GM18517 (cell line): ENCODE measurements at regions not wholly inside any gene's neighbourhood (a gene's known extent, or its start where the extent isn't known, plus 50 kb on each side); places are given as distances from the start of the nearest gene placed in this dataset.

Experiments
- ATAC-seq: cut with Tn5 transposase; IDR thresholded peaks from one replicate; pipeline ENCODE4 v1.9.1; 2021; ENCODE audit warnings: mild to moderate bottlenecking, moderate library complexity; ENCODE audit not compliant: unreplicated experiment

DNA sequence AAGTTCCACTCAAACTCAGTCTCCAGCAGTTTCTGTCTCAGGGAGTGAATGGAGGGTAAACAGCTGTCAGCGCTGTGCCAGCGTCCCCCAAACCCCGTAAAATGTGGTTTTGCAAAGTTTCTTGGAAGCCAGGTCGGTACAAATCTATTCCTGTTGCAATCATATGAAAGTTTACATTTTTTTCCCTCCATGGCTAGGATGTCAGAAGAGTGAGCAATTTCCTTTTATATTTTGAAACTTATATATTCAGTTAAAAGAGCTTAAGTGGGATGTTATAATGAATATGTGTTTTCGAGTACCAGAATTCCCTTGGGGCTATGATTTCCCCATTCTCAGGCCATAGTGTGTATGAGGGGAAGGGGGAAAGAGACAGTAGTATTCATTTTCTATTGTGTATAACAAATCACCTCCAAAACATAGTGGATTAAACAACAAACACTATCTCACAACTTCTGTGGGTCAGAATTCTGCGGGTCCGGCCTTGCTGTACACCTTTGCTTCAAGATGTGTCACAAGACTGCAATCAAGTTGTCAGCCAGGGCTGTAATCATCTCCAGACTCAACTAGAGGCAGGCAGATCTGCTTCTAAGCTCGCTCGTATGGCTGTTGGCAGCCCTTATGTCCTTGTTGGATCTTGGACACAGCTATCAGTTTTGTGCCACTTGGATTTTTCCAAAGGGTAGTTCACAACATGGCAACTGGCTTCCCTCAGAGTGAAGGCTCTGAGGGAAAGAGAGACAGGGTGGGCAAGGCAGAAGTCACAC, 107.4 kb downstream of the SNX18 start:
- no peak for ATAC-seq

DNA sequence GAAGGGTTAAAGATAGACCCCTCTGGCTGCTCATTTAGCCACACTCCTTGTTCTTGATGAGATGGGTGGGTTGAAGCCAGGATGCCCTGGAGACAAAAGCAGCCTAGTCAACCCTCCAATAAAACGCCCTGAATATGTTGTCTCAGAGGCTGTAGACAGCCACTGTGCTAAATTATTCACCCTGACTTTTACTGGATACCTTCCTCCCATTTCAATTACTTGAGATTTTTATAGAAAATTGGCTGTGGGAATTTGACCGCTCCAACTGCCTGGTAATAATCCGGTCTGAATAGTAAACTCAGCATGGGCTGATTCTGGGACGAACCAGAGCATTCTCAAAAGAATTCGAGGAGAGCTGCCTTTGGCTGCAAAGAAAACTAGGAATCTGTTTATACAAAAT, 104.2 kb downstream of the SNX18 start:
- no peak for ATAC-seq

DNA sequence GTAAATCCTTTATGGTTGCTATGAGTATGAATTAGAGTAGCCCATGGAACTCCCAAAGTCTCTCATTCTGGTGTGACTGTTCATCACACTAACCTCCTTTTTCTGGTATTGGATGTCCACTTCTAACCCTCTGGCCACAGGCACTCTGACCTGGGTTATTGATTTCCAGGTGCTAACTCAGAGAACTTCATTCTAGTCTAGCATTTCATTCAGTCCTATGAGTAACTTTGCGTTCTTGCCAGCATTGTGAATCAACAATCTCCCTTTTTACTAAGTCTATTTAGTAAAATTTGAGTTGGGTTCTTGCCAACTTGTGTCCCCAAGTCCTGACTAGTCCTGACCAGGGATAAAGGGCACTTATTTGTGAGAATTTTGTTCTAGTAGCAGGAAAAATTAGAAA, 103.5 kb downstream of the SNX18 start:
- no peak for ATAC-seq

DNA sequence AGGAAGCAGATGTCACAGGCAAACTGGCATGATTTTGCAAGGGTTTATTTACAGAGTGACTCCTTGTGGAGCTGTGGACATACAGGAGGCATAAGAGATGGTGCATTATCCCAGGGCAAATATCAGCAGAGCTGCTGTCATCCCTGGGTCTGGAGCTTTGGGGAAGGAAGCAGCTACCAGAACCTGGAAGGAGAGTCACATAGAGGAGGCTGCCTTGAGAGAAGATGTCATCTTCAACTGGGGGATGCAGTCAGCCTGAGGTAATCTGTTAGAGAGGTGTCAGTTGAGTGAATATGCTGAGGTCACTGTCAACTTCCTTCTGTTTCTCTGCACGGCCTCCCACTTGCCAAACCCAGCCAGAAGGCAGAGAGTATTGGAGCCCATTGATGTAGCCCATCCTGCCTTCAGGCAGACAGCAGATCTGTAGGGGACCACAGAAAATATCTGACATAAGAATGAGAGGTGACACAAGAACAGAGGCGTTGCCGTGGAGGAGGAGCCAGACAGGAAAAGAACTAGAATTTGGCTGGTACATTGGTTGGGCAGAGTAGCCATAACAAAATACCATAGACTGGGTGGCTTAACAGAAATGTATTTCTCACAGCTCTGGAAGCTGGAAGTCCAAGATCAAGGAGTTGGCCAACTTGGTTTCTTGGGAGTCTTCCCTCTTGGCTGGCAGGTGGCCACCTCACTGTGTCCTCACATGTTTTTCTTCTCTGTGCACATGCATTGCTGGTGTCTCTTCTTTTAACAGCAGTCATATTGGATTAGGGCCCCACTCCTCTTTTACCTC, 102.8 kb downstream of the SNX18 start:
- ATAC-seq = no peak

DNA sequence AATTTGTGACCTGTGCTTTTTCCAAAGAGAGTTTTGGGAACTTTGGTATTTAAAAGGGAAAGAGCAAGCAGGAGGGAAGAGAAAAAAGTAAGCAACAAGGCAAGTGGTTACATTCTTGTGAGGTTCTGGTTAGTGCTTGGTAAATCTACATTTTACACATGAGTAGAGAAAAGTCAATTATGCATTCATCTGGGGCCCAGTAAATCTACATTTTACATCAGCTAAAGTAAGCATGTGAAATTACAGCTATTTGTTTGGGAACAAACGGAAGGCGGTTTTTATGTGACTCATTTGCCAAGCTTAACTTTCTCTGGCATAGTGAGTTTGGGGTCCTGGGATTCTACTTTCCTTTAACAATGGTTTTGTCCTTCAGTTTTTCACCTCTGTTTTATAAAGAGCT, 102.2 kb downstream of the SNX18 start:
- no peak for ATAC-seq

DNA sequence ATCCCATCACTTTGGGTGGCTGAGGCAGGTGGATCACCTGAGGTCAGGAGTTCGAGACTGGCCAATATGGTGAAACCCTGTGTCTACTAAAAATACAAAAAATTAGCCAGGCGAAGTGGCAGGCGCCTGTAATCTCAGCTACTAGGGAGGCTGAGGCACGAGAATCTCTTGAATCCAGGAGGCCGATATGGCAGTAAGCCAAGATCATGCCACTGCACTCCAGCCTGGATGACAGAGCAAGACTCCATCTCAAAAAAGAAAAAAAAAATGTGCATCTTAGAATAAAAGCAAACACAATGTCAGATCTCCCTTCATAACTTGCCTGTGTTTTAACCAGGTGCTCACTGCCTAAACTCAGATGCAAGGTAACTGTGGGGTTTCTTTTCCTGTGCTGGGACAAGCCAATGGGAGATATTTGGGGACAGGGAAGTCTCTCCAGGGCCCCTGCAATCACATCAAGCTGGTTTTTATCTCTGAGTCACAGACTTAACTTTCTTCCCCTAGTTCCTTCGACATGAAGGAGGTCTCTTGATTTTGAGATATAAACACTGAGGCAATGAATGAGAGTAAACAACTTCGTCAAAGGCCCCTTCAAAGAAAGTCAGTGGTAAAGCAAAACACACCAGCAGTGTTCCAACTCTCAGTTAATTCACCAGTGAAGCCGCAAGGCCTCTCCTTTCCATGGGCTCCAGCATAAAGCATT, 99.1 kb downstream of the SNX18 start:
- no peak for ATAC-seq

DNA sequence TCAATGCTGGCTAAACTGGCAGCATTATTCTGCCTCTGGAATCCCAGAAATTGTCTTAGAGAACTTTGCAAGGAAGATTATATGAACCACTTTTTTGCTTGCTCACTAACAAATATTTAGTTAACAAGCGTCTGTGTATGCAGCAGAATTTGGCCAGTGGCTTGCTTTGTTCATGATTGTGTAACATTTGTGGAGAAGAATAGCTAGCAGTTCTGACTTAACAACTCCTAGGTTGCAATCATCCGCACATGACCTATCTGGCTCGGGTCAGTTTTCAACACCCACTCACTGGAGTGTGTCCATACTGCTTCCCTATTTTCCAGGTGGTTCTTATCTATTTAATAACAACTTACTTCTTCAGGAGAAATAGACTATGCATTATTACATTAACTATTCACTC, 98.5 kb downstream of the SNX18 start:
- no peak for ATAC-seq

DNA sequence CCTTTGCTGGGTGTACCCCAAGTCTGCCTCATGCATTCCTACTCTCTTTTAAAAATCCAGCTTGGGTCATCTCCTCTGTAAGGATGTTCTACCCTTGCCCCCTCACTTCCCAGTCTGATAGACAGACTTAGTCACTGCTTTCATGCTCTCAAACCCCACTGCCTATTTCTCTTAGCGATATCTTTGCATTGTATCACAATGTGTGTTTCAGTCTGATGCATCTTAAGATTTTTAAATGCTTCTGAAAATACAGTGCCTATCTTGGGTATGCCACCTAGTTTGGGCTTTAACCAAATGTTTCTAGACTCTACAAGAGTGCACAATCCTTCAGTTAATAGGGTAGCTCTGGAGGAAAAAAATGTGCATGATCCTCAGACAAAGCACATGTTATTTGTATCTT, 97.8 kb downstream of the SNX18 start:
- ATAC-seq = no peak

DNA sequence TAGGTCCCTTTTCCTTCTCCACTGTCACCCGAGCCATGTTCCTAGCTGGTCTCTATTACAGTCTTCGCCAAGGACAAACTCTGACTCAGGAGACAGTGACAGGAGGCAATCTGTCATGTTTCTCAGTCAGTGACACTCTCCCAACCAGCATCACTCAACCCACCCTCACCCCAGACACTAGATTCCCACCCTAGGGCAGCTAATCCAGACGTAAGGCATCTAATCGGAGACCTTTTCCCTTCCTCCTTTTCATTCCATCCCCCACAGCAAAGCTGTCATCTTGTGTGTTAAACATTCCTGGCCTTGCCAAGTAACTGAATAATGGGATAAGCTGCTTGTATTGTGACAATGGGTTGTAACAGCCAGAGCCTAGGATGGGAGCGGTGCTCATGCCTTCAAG, 95.2 kb downstream of the SNX18 start:
- ATAC-seq = no peak

DNA sequence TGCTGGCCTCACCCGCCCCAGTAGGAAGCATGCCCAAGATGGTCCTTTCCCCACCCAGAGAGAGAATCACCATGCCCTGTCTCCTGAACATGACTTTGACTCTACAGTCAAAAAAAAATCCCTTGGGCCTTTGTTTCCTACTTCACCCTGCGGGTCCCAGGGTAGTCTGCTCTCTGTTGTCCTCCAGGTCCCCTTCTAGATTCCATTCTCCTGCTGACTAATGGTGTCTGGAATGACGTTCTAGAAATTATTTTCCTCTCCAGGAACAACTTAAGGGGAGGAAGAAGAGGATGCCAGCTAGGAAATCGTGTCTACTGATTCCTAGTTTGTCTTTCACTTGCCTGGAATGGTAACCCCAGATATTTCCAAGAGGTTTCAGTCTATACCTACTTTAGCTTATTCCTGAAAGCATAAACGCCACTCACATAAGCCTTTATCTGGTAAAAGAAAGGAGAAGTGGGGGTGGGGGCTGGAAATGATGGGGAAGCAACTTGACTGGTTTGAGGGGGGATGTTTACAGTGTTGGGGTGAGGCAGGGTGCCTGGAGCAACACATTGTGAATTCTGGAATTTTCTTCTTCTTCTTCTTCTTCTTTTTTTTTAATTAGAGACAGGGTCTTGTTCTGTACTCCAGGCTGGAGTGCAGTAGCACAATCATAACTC, 93.9 kb downstream of the SNX18 start:
- no peak for ATAC-seq

DNA sequence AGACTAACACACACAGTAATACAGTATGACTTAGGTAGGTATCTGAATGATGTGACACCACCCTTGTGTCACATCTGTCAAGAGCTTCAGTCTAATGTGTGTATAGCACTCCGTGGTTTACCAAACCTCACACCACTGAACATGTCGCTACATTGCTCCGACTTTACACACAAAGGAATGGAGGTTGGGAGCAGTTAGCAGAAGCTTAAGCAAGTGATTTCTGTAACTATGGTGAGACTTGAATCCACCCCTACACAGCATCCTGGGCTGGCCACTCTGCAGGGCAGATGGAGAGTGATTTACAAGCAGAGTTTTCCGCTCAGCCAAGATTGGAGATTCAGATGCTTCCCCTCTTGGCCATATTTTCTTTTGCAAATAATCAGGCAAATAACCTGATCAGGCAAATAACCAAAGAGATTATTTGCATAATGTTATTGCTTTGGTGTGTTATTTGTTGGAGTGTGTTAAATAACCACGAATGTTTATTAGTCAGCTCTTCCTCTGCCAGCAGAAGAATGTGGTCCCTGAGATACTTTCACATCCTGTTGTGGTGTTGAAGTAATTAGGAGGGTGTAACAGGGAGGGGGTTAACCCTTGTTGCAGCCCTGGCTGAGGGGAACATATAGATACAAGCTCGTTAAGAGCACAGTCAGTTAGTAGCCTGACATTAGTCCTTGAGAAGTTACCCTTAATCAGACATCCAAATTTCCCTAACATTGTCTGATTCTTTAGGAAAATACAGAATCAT, 92.8 kb downstream of the SNX18 start:
- ATAC-seq = peak; percentile 98

DNA sequence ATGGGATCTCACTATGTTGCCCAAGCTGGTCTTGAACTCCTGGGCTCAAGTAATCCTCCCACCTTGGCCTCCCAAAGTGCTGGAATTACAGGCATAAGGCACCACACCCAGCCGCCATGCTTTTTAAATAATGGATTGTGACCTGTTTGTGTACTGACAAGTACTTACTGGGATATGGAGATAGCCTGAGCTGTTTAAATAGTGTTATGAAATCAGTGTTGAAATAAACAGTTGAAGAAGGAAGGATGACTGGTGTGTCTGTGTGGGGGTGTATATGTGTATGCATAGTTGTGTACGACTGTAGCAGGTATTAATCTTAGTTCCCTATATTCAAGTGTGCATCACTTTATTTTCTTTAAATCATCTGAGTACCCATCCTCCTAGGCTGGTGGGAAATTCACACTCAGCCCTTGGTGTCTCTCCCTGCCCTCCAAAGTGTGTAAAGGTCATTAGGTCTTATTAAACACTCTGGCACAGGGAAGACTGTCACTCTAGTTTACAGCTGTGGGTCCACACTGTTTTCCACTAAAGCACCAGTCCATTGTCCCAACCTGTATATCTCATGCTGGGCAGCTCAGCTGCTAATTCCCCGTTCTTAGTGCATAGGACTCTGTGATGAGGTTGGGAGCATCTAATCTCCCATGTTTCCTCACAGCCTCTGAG, 91.0 kb downstream of the SNX18 start:
- no peak for ATAC-seq

DNA sequence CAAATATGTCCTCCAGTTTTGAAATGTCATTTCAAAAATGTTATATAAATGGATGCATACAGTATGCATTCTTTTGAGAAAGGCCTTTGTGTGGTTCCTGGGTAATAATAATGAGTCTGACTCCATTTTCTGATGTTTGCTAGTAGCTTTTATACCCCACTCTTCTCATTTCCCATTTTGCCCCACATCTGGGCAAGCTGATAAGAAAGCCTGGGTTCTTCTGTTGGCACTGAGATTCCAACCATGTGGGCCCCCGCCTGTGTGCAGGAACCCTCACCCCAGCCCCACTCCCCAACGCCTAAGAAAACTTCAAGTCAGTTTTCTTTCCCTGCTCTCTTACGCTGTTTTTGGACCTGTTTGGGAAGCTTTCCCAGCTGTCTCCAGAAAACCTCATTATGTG, 89.4 kb downstream of the SNX18 start:
- ATAC-seq = no peak

DNA sequence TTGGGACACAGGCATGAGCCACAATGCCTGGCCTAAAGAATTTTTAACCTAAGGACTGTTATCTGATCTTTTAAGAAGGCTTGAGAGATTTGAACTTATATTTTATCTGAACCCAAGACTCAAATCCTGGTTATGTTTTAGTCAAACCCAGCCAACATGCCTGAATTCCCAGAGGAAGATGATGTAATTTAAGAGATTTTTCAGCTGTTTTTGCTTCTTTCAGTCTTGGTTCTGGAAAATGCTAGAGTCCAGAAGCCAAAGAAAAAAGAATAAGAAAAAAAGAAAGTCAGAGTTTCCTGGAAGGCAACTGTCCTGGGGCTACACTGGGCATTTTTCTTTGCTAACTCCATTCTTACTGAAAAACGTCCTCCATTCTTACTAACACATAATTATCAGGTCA, 85.8 kb downstream of the SNX18 start:
- no peak for ATAC-seq

DNA sequence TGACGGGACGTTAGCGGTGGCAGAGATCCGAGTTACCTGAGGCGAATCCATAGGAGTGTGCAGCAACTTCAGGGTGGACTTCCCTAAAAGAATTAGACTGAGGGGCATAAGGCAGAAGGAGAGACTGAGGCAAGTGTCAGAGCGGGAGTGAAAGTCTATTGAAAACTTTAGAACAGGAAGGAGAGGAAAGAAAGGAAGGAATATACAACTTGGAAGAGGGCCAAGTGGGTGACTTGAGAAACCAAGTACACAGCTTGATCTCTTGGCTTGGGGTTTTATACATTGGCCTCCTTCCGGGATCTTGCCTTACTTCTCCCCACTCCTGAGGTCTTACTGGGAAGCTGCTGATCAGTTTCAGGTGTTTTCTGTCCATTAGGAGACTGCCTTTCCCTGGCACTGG, 84.9 kb downstream of the SNX18 start:
- ATAC-seq = no peak

DNA sequence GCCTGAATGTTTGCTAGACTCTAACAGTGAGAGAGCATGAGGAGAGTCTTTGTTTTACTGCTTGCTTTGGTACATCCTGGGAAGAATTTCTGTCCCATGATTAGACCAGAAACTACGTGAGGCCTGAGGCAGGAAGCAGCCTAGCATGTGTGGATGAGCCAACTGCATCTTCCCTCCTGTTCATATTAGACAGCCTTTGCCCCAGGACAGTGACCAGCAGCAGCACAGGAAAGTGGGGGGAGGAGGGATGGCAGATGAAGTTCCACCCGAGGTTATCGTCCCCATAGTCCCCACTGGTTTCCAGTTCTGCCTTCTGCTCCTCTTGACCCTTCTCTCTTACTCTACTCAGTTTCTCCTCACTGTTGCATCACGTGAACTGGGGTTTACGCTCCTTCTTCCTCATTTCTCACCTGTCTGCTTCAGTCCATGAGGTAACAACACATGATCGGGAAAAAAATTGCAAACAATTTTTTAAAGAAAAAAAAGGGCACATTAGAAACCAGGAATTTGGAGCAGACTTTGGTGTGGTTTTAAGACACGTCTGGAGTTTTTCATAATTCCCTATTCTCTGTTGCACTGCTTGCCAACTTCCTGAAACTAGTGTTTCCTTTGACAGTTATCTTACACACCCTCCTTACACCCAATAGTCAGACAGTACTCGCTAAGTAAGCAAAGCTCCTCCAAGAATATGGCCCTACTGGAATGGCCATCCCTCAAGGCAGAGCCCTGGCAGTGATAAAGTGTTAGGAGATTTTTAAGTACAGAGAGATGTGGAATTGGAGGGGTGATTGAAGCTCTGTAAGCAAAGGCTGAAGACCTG, 84.1 kb downstream of the SNX18 start:
- no peak for ATAC-seq
